ENCODE measurements at regions not wholly inside any gene's neighbourhood (a gene's known extent, or its start where the extent isn't known, plus 50 kb on each side); places are given as distances from the start of the nearest gene placed in this dataset.

DNA sequence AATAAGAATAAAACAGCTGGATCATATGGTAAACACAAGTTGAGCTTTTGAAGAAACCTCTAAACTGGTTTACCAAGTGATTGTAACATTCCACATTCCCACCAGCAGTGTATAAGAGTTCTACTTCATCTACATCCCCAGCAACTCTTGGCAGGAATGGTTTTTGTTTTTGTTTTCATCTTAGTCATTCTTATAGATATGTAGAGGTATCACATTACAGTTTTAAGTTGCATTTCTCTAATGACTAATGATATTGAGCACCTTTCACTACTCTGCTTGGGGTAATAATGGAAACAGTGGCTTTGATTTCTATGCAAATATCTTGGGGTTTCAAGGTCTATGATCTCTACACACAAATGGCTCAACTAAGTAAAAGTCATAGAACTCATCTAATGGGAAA, 614.5 kb downstream of the TBC1D4 start:
- no peak overlapping the region for H3K9ac ChIP-seq (ENCODE audit: insufficient read depth, low read length, poor library complexity, severe bottlenecking)
- no peak overlapping the region for H3K27ac ChIP-seq (ENCODE audit: low read depth in 1 of 2, low read length in 2 of 2)
- H3K4me1 Mint-ChIP-seq, result no peaks in the 10 kb centered on the region
- no peaks in the 10 kb centered on the region for H3K36me3 ChIP-seq (replicated peaks in 1 of 2; ENCODE audit: control insufficient read depth in 1 of 2, insufficient read depth in 2 of 2, low read length in 2 of 2)
- H3K36me3 Mint-ChIP-seq, result no peaks in the 10 kb centered on the region
- peaks cover 3 to 14% of the 10 kb centered on the region in 2 donors for H3K9me3 ChIP-seq (replicated peaks in 1 of 2; ENCODE audit: control insufficient read depth in 1 of 2, insufficient read depth in 1 of 2, low read length in 2 of 2)
- H3K4me3 Mint-ChIP-seq, result no peak overlapping the region
- no peak for TF ChIP-seq CTCF (IDR thresholded peaks at IDR 0.05)
- H3K4me3 ChIP-seq (replicated peaks in 1 of 3; ENCODE audit: low read depth in 2 of 3, low read length in 3 of 3), result no peak overlapping the region
- H3K4me1 ChIP-seq (ENCODE audit: control insufficient read depth in 1 of 2, insufficient read depth in 2 of 2, low read length in 2 of 2), result no peaks in the 10 kb centered on the region
- intact Hi-C loops (cut with micrococcal nuclease), result no loop called here
- no peak overlapping the region for H3K27ac Mint-ChIP-seq
- no peak for DNase-seq
- no peak overlapping the region for H2AFZ ChIP-seq (ENCODE audit: insufficient read depth, low read depth, low read length, poor library complexity, severe bottlenecking)
- H3K4me2 ChIP-seq (replicated peaks; ENCODE audit: extremely low read depth, low read length, poor library complexity, severe bottlenecking), result no peak overlapping the region
- no peaks in the 10 kb centered on the region for H4K20me1 ChIP-seq (ENCODE audit: insufficient read depth, low read length)
- H3K9me3 Mint-ChIP-seq, result peaks cover 3 to 17% (median 5%) of the 10 kb centered on the region in 7 donors
- no peaks in the 10 kb centered on the region for H3K27me3 ChIP-seq (ENCODE audit: control insufficient read depth in 2 of 2, insufficient read depth in 2 of 2, low read length in 2 of 2)
- H3K27me3 Mint-ChIP-seq (ENCODE audit: low read depth in 3 of 3), result no peaks in the 10 kb centered on the region
- no peaks in the 10 kb centered on the region for H3K79me2 ChIP-seq (ENCODE audit: insufficient read depth, low read length)

GRCh38 chr13:74866101-74866500, 615.9 kb downstream of the TBC1D4 start:
- Histone ChIP-seq H3K4me1 (ENCODE audit: control insufficient read depth in 1 of 2, insufficient read depth in 2 of 2, low read length in 2 of 2) (no peaks in the 10 kb centered on the region), H3K27me3 (ENCODE audit: control insufficient read depth in 2 of 2, insufficient read depth in 2 of 2, low read length in 2 of 2) (no peaks in the 10 kb centered on the region), H3K27ac (ENCODE audit: low read depth in 1 of 2, low read length in 2 of 2) (no peak overlapping the region), H2AFZ (ENCODE audit: insufficient read depth, low read depth, low read length, poor library complexity, severe bottlenecking) (no peak overlapping the region), H3K79me2 (ENCODE audit: insufficient read depth, low read length) (no peaks in the 10 kb centered on the region), H3K4me2 (replicated peaks; ENCODE audit: extremely low read depth, low read length, poor library complexity, severe bottlenecking) (no peak overlapping the region), H3K9me3 (replicated peaks in 1 of 2; ENCODE audit: control insufficient read depth in 1 of 2, insufficient read depth in 1 of 2, low read length in 2 of 2) (peaks cover 3 to 14% of the 10 kb centered on the region in 2 donors), H3K9ac (ENCODE audit: insufficient read depth, low read length, poor library complexity, severe bottlenecking) (no peak overlapping the region), H3K4me3 (replicated peaks in 1 of 3; ENCODE audit: low read depth in 2 of 3, low read length in 3 of 3) (no peak overlapping the region), H3K36me3 (replicated peaks in 1 of 2; ENCODE audit: control insufficient read depth in 1 of 2, insufficient read depth in 2 of 2, low read length in 2 of 2) (no peaks in the 10 kb centered on the region), H4K20me1 (ENCODE audit: insufficient read depth, low read length) (no peaks in the 10 kb centered on the region)
- no peaks in the 10 kb centered on the region for H3K27me3 Mint-ChIP-seq (ENCODE audit: low read depth in 3 of 3)
- no peak for DNase-seq
- TF ChIP-seq CTCF (IDR thresholded peaks at IDR 0.05), result no peak
- intact Hi-C loops (cut with micrococcal nuclease), result no loop called here
- no peaks in the 10 kb centered on the region for H3K4me1 Mint-ChIP-seq
- WGBS (ENCODE audit: insufficient coverage), result no CpG with 5 or more reads among the region's 1 CpG
- H3K4me3 Mint-ChIP-seq, result no peak overlapping the region
- peaks cover 3 to 17% (median 5%) of the 10 kb centered on the region in 7 donors for H3K9me3 Mint-ChIP-seq
- H3K36me3 Mint-ChIP-seq, result no peaks in the 10 kb centered on the region
- no peak overlapping the region for H3K27ac Mint-ChIP-seq

Measured in CD14-positive monocyte (primary cell).